NT2/D1 (cell line): ENCODE measurements at regions not wholly inside any gene's neighbourhood (a gene's known extent, or its start where the extent isn't known, plus 50 kb on each side); places are given as distances from the start of the nearest gene placed in this dataset.

ENCODE experiments used
- DNase-seq: peaks from one replicate; pipeline ENCODE4 v3.0.0-alpha.2; 2011; ENCODE audit warnings: low read depth, low spot score
- H3K27me3 ChIP-seq: 2 replicates; pipeline ENCODE4 v1.6.0; 2011; ENCODE audit warnings: mild to moderate bottlenecking; ENCODE audit not compliant: insufficient read length, insufficient read depth
- H3K36me3 ChIP-seq: 2 replicates; pipeline ENCODE4 v1.6.1; 2011; ENCODE audit warnings: mild to moderate bottlenecking, low read length, mixed read lengths; ENCODE audit not compliant: insufficient read depth, insufficient read length
- H3K4me1 ChIP-seq: 2 replicates; pipeline ENCODE4 v1.5.1; 2011; ENCODE audit not compliant: insufficient read depth, insufficient read length
- H3K4me3 ChIP-seq: 2 replicates; pipeline ENCODE4 v1.5.1; 2011; ENCODE audit warnings: low read depth; ENCODE audit not compliant: insufficient read length
- H3K9ac ChIP-seq: 2 replicates; pipeline ENCODE4 v1.6.0; 2011; ENCODE audit warnings: low read depth; ENCODE audit not compliant: insufficient read length
- H3K9me3 ChIP-seq: 2 replicates; pipeline ENCODE4 v1.5.1; 2011; ENCODE audit warnings: mild to moderate bottlenecking, low read length; ENCODE audit not compliant: insufficient read depth
- SUZ12 ChIP-seq: IDR thresholded peaks from 2 replicates; pipeline ENCODE4 v1.6.1; 2011; ENCODE audit not compliant: insufficient read length, insufficient read depth; ENCODE audit errors: extremely low read depth
- YY1 ChIP-seq: IDR thresholded peaks from 2 replicates; pipeline ENCODE4 v1.6.1; 2011; ENCODE audit not compliant: insufficient read length, insufficient read depth
- ZNF274 ChIP-seq: IDR thresholded peaks from 2 replicates; pipeline ENCODE4 v1.6.1; 2011; ENCODE audit warnings: mild to moderate bottlenecking, low read depth, low read length

DNA sequence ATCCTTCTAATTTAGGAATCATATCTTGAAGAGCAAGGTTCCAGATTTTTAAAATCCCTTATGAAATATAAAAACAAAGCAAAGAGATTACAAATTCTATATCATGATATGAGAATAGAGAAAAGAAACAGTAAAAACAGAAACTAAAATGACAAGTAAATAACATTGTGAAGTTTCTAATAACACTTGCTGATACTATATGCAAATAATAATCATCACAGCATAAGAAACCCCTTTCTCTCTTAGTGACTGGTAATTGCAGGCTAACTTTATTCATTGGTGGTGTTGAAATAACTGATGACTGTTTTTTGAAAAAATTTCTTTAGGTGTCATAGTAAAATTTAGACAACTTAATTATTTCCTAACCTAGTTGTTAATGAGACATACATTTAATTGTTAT lies 281.6 kb downstream of the PLA2G4A start:
- no peak overlapping the region for H3K9ac ChIP-seq
- no peaks in the 10 kb centered on the region for H3K4me1 ChIP-seq
- no peak overlapping the region for H3K4me3 ChIP-seq
- H3K36me3 ChIP-seq, result no peaks in the 10 kb centered on the region
- H3K9me3 ChIP-seq, result no peaks in the 10 kb centered on the region
- no peaks in the 10 kb centered on the region for H3K27me3 ChIP-seq
- DNase-seq, result no peak
- TF ChIP-seq YY1, result no peak

GRCh38 chr1:187114792-187115191 lies 286.0 kb downstream of the PLA2G4A start:
- Histone ChIP-seq H3K9ac (no peak overlapping the region), H3K4me3 (no peak overlapping the region), H3K9me3 (no peaks in the 10 kb centered on the region), H3K4me1 (no peaks in the 10 kb centered on the region), H3K36me3 (no peaks in the 10 kb centered on the region), H3K27me3 (no peaks in the 10 kb centered on the region)
- DNase-seq, result no peak
- TF ChIP-seq SUZ12, result no peak
- TF ChIP-seq YY1, result no peak
- no peak for TF ChIP-seq ZNF274

GRCh38 chr1:187121661-187122060 lies 292.9 kb downstream of the PLA2G4A start:
- no peak for DNase-seq
- Histone ChIP-seq H3K27me3 (no peaks in the 10 kb centered on the region), H3K36me3 (no peaks in the 10 kb centered on the region), H3K9ac (no peak overlapping the region), H3K4me3 (no peak overlapping the region), H3K9me3 (no peaks in the 10 kb centered on the region), H3K4me1 (no peaks in the 10 kb centered on the region)
- TF ChIP-seq ZNF274 (no peak), SUZ12 (no peak), YY1 (no peak)

DNA sequence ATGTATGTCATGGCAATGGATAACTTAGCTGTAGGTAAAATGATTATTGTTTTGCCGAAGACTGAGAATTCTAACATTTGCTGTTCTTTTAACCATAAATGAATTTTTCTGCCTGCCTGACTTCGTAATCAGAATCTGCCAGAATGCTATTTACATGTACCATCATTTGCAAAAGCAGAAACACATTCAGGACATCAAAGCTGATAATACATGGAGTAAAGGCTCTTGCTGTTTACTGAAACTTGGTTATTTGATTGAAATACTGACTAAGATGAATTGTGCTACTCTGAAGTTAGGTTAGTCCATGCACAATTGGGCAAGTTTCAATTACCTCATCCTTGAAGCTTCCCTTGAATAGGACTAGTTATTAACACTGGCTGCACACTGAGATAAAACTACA lies 293.8 kb downstream of the PLA2G4A start:
- H3K36me3 ChIP-seq, result no peaks in the 10 kb centered on the region
- no peak for TF ChIP-seq ZNF274
- no peak for TF ChIP-seq YY1
- no peak for TF ChIP-seq SUZ12
- H3K27me3 ChIP-seq, result no peaks in the 10 kb centered on the region
- no peak overlapping the region for H3K9ac ChIP-seq
- H3K4me1 ChIP-seq, result no peaks in the 10 kb centered on the region
- no peaks in the 10 kb centered on the region for H3K9me3 ChIP-seq
- DNase-seq, result no peak
- H3K4me3 ChIP-seq, result no peak overlapping the region

- H3K4me3 ChIP-seq, result no peak overlapping the region
- no peaks in the 10 kb centered on the region for H3K9me3 ChIP-seq
- DNase-seq, result no peak
- no peaks in the 10 kb centered on the region for H3K27me3 ChIP-seq
- H3K36me3 ChIP-seq, result no peaks in the 10 kb centered on the region
- H3K4me1 ChIP-seq, result no peaks in the 10 kb centered on the region
- no peak for TF ChIP-seq SUZ12
- no peak overlapping the region for H3K9ac ChIP-seq
These were observed 300.4 kb downstream of the PLA2G4A start for GRCh38 chr1:187129132-187129531.

- Histone ChIP-seq H3K9ac (no peak overlapping the region), H3K27me3 (no peaks in the 10 kb centered on the region), H3K4me3 (no peak overlapping the region), H3K4me1 (no peaks in the 10 kb centered on the region), H3K9me3 (no peaks in the 10 kb centered on the region), H3K36me3 (no peaks in the 10 kb centered on the region)
- DNase-seq, result no peak
- no peak for TF ChIP-seq SUZ12
- no peak for TF ChIP-seq YY1
- no peak for TF ChIP-seq ZNF274
These were observed 315.0 kb downstream of the PLA2G4A start for GRCh38 chr1:187143783-187144182.

- no peaks in the 10 kb centered on the region for H3K36me3 ChIP-seq
- H3K27me3 ChIP-seq, result no peaks in the 10 kb centered on the region
- no peak overlapping the region for H3K4me3 ChIP-seq
- no peaks in the 10 kb centered on the region for H3K4me1 ChIP-seq
- H3K9me3 ChIP-seq, result no peaks in the 10 kb centered on the region
- no peak overlapping the region for H3K9ac ChIP-seq
- DNase-seq, result no peak
- TF ChIP-seq ZNF274 (no peak), YY1 (no peak), SUZ12 (no peak)
These were observed 317.6 kb downstream of the PLA2G4A start for GRCh38 chr1:187146388-187146787.

DNA sequence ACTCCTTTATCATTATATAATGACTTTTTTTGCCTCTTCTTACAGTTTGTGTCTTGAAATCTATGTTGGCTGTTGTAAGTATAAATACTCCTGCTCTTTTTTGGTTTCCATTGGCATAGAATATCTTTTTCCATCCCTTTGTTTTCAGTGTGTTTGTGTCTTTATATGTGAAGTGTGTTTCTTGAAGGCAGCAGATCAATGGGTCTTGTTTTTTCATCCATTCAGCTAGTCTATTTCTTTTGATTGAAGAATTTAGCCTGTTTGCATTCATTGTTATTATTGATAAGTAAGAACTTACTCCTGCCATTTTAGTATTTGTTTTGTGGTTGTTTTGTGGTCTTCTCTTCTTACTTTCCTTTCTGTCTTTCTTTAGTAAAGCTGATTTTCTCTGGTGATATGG lies 322.8 kb downstream of the PLA2G4A start:
- Histone ChIP-seq H3K36me3 (no peaks in the 10 kb centered on the region), H3K27me3 (no peaks in the 10 kb centered on the region), H3K9ac (no peak overlapping the region), H3K4me1 (no peaks in the 10 kb centered on the region), H3K4me3 (no peak overlapping the region), H3K9me3 (0 out of 2 replicates have a peak, but pooled peaks cover 3% of the 10 kb centered on the region)
- TF ChIP-seq YY1 (no peak), ZNF274 (no peak), SUZ12 (no peak)
- no peak for DNase-seq
